GM10248 (cell line): ENCODE measurements at regions not wholly inside any gene's neighbourhood (a gene's known extent, or its start where the extent isn't known, plus 50 kb on each side); places are given as distances from the start of the nearest gene placed in this dataset.

Source experiments
- CTCF ChIA-PET: fragments of 300-600 bp; sonication (Branson Sonifier 250); formaldehyde crosslinking; extraction: SDS; loops from one replicate; lab custom pipeline; 2021; ENCODE audit warnings: antibody characterized with exemption; lab: Yijun Ruan, JAX
- POLR2A ChIA-PET: fragments of 350-650 bp; sonication (Branson Sonifier 250); formaldehyde crosslinking; extraction: SDS; loops from one replicate; lab custom pipeline; 2020; ENCODE audit warnings: antibody characterized with exemption; lab: Yijun Ruan, JAX
- DNase-seq: peaks from one replicate; pipeline ENCODE4 v3.0.0; 2012; ENCODE audit errors: extremely low spot score
- TF ChIP-seq, protein P1 (sequence below): IDR thresholded peaks from 2 replicates; pipeline ENCODE4 v1.5.1; 2012; ENCODE audit warnings: mild to moderate bottlenecking, low read depth; ENCODE audit errors: extremely low read depth, missing control alignments, control extremely low read depth

DNA sequence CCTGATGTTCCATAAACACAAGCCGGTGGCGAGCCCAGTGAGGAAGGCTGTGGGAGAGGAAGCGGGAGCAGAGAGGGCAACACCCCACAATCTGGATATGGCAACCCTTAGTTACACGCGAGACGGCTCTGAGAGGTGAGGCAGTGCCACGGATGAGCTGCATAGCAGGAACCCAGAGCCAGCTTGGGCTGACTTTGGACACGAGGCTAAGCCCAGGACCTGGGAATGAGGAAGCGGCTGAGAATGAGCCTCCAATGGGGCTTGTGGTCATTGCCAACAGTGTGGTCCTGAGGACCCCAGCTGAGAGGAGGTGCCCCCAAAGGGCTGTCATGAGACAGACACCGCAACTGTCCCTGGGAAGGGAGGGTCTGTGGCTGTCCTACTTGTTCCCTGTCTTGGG, 160.0 kb upstream of the SMIM23 start:
- ChIA-PET CTCF (no interaction called here), POLR2A (no interaction called here)
- TF ChIP-seq, protein P1, sequence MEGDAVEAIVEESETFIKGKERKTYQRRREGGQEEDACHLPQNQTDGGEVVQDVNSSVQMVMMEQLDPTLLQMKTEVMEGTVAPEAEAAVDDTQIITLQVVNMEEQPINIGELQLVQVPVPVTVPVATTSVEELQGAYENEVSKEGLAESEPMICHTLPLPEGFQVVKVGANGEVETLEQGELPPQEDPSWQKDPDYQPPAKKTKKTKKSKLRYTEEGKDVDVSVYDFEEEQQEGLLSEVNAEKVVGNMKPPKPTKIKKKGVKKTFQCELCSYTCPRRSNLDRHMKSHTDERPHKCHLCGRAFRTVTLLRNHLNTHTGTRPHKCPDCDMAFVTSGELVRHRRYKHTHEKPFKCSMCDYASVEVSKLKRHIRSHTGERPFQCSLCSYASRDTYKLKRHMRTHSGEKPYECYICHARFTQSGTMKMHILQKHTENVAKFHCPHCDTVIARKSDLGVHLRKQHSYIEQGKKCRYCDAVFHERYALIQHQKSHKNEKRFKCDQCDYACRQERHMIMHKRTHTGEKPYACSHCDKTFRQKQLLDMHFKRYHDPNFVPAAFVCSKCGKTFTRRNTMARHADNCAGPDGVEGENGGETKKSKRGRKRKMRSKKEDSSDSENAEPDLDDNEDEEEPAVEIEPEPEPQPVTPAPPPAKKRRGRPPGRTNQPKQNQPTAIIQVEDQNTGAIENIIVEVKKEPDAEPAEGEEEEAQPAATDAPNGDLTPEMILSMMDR, result no peak
- no peak for DNase-seq

DNA sequence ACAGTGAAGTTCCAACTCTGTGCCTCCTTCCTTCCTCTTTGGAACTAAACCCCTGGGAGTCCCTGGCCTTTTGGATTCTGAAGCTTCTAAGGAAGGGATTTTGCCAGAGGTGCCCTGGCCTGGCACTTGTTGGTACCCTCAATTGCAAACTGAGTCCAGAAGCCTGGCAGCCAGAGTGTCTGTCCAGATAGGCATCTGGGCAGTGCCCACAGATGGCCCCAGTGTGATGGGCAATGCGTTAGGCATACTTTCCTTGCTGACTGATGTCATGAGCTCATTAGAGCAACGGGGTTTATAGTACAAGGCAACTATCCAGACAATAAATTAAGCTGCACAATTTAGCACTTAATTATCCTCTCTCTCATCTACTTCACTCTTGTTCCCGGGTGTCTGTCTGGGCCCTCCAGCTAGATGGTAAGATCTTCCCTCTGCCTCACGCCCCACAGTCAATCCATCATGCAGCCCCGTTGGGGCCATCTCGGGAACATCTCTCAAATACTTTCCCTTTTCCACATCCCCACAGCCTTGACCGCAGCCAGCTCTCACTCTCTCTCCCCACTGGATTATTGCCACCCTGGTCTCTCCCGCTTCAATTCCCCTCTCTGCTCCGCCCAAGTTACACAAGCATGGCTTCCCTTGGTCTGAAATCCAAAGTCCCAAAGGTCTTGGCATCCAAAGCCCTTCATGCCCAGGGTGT, 157.5 kb upstream of the SMIM23 start:
- TF ChIP-seq, protein P1, result no peak
- ChIA-PET POLR2A (no interaction called here), CTCF (interaction anchor here (0.7 to 1.8 kb wide), 2 partner anchors 12 to 13 kb away, joined by 3 to 4 read pairs; no protein-coding TSS in a partner anchor)
- no peak for DNase-seq

DNA sequence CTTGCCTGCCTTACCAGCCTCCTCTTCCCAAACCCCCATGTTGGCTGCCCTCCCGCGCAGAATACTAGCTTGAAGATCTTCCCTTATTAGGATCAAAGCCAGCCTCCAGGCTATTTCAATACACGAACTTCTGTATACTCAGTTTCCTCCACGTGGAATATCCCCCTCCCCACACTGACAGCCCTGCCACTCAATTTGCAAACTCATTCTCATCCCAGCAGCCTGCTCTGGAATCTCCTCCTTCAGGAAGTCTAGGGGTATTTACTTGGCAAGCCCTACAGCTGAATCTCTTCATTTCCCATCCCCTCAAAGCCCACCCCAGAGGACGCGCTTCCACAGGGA, 157.0 kb upstream of the SMIM23 start:
- CTCF ChIA-PET, result interaction anchor here (1.8 kb wide), 1 partner anchor 11 kb away, joined by 4 read pairs; no protein-coding TSS in a partner anchor
- POLR2A ChIA-PET, result no interaction called here

DNA sequence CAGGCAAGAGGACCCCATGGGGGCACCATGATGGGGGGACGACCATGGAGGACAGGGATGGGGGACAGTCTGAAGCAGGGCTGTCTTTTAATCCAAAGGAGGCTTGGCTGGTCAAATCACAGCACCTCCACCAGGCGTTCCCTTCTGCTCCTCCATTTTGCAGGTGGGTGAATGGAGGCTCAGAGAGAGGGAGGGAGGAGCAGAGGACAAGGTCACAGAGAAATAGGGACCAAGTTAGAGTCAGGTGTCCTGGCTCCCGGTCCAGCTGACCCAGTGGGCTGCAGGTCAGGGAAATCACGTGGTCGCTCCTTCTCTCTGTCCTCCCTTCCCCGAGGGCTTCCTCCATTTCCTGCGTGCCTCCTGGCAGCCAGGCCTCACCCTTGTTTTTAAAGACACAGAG, 156.4 kb upstream of the SMIM23 start:
- TF ChIP-seq, protein P1, result no peak
- no peak for DNase-seq
- ChIA-PET POLR2A (no interaction called here), CTCF (interaction anchor here (1.8 kb wide), 1 partner anchor 11 kb away, joined by 4 read pairs; no protein-coding TSS in a partner anchor)

More for the DNA sequence above, 157.0 kb upstream of the SMIM23 start:
- TF ChIP-seq, protein P1, result no peak
- DNase-seq, result no peak

DNA sequence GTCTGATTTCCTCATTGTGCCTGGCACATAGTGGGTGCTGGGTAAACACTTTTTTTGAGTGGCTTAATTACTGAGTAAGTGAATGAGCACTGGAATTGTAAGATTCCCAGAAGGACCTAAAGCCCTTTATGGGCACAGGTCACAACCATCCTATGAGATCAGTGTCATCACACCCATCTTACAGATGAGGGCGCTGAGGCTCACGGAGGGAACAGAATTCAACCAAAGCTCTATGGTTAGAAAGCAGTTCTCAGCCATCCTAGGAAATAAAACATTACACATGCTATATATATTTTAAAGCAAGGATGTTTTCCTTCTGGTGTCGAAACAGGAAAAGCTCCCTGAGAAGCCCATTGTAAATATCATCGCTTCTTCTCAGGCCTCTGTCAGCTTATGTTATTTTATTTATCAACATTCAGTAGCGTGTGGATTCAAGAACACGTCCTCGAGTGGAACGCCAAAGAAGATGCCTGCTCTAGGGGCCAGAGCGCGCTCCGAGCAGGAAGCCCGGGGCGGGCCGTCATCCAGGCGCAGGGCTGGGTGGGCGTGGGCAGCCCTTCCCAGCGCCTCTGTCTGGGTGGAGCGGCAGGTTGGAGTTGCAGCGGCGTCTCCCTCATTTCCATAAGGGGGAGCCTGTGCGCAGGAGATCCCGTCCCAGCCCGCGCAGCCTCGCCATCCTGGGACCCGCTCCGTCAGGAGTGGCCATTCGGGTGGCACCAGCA, 155.8 kb upstream of the SMIM23 start:
- POLR2A ChIA-PET, result no interaction called here
- DNase-seq, result no peak
- TF ChIP-seq, protein P1, result no peak
- CTCF ChIA-PET, result no interaction called here

DNA sequence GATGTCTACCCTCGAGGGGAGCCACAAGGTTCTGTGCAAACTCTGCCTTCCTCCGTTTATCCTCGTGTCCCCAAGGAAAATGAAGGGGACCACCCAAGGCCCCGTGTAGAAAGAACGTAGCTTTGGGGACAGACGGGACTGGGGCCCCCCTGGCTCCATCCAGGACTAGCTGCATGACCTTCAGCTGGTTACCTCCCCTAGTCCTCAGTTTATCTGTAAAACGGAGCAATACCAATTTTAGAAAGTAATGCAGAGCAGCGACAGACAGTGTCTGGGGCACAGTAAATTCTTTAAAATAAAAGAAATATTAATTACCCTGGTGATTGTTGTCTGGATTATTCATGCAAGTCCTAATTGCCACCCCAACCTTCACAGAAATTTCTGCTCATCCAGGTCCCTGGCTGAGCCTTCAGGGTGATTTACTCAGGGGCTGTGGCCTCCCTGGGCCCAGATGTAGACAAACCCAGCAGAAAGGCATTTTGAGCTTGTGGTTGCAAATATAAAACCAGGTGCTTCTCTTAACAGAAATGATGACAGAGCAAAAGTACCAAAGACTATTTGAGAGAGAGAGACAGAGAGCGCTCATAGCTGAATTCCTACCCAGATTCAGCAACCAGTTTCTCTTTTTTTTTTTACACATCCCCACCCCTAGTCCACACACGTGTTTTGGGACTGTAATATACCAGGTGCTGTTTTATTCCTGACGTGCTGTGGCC, 155.1 kb upstream of the SMIM23 start:
- no peak for DNase-seq
- ChIA-PET POLR2A (no interaction called here), CTCF (interaction anchor here (1.1 kb wide), 1 partner anchor 148 kb away, joined by 3 read pairs; no protein-coding TSS in a partner anchor)
- TF ChIP-seq, protein P1, result no peak
